Endothelial cell (in vitro differentiated cells): ENCODE measurements at regions not wholly inside any gene's neighbourhood (a gene's known extent, or its start where the extent isn't known, plus 50 kb on each side); places are given as distances from the start of the nearest gene placed in this dataset.

Experiments
- DNase-seq: peaks from one replicate; pipeline ENCODE4 v3.0.0; 2021; ENCODE audit warnings: low spot score
- H3K27ac Mint-ChIP-seq: one replicate; pipeline ENCODE4 v1.8.0; 2021; ENCODE audit warnings: mixed read lengths, inconsistent platforms; ENCODE audit not compliant: unreplicated experiment
- H3K27me3 Mint-ChIP-seq: one replicate; pipeline ENCODE4 v1.8.0; 2021; ENCODE audit warnings: mild to moderate bottlenecking, moderate library complexity, mixed read lengths, inconsistent platforms; ENCODE audit not compliant: unreplicated experiment
- H3K36me3 Mint-ChIP-seq: one replicate; pipeline ENCODE4 v1.8.0; 2021; ENCODE audit warnings: mild to moderate bottlenecking, low read depth, mixed read lengths, inconsistent platforms; ENCODE audit not compliant: unreplicated experiment
- H3K4me1 Mint-ChIP-seq: one replicate; pipeline ENCODE4 v1.8.0; 2021; ENCODE audit warnings: mild to moderate bottlenecking, mixed read lengths, inconsistent platforms; ENCODE audit not compliant: unreplicated experiment
- H3K4me3 Mint-ChIP-seq: one replicate; pipeline ENCODE4 v1.8.0; 2021; ENCODE audit warnings: mild to moderate bottlenecking, mixed read lengths, inconsistent platforms; ENCODE audit not compliant: unreplicated experiment
- H3K9me3 Mint-ChIP-seq: one replicate; pipeline ENCODE4 v1.8.0; 2021; ENCODE audit warnings: mixed read lengths, inconsistent platforms; ENCODE audit not compliant: unreplicated experiment
- TF ChIP-seq, protein P1 (sequence below): fragments of 200-600 bp; sonication (generic); IDR thresholded peaks from one replicate; pipeline ENCODE4 v1.5.0; 2021; ENCODE audit warnings: antibody characterized with exemption; ENCODE audit not compliant: unreplicated experiment

DNA sequence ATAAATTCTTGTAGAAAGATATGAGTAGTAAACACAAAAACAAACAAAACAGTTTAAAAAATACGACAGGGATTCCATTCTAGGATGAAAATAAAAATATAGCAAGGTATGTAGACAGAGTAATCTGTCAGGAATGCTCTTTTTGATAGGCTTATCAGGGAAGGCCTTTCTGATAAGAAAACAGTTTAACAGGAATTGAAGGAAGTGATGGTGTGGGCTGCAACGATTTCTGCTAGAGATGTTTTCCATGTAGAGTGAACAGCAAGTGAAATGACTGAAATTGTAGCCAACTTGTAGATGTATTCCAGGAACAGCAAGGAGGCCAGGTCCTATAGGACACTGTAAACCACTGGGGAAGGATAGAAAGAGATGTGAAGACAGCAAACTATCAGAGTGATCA is 689.7 kb upstream of the GJE1 start:
- H3K27ac Mint-ChIP-seq, result no peak overlapping the region
- no peak for DNase-seq

DNA sequence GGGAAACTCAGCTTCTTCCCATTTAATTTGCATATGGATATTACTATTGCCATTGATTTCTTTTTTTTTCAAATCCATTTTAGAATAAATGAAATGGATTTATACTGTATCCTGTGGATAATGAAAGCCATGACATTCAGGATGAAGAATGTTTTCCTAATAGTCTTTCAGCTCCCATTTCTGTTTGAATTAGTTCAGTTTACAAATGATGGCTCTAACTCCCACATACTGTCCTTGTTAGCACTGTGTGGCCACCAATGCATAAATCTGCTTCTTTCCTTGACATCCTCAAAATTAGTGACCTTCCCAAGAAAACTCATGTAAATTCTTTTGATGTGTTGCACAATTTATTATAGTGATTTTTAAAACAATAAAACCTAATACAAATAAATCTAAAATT is 693.2 kb upstream of the GJE1 start:
- Mint-ChIP-seq H3K36me3 (no peaks in the 10 kb centered on the region), H3K4me1 (no peaks in the 10 kb centered on the region), H3K9me3 (no peaks in the 10 kb centered on the region), H3K27me3 (no peaks in the 10 kb centered on the region), H3K27ac (no peak overlapping the region), H3K4me3 (no peak overlapping the region)
- DNase-seq, result no peak
- TF ChIP-seq, protein P1, sequence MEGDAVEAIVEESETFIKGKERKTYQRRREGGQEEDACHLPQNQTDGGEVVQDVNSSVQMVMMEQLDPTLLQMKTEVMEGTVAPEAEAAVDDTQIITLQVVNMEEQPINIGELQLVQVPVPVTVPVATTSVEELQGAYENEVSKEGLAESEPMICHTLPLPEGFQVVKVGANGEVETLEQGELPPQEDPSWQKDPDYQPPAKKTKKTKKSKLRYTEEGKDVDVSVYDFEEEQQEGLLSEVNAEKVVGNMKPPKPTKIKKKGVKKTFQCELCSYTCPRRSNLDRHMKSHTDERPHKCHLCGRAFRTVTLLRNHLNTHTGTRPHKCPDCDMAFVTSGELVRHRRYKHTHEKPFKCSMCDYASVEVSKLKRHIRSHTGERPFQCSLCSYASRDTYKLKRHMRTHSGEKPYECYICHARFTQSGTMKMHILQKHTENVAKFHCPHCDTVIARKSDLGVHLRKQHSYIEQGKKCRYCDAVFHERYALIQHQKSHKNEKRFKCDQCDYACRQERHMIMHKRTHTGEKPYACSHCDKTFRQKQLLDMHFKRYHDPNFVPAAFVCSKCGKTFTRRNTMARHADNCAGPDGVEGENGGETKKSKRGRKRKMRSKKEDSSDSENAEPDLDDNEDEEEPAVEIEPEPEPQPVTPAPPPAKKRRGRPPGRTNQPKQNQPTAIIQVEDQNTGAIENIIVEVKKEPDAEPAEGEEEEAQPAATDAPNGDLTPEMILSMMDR, result no peak

More for the DNA sequence above, 689.7 kb upstream of the GJE1 start:
- Mint-ChIP-seq H3K4me1 (no peaks in the 10 kb centered on the region), H3K4me3 (no peak overlapping the region), H3K9me3 (no peaks in the 10 kb centered on the region), H3K36me3 (no peaks in the 10 kb centered on the region), H3K27me3 (no peaks in the 10 kb centered on the region)
- TF ChIP-seq, protein P1, result no peak

DNA sequence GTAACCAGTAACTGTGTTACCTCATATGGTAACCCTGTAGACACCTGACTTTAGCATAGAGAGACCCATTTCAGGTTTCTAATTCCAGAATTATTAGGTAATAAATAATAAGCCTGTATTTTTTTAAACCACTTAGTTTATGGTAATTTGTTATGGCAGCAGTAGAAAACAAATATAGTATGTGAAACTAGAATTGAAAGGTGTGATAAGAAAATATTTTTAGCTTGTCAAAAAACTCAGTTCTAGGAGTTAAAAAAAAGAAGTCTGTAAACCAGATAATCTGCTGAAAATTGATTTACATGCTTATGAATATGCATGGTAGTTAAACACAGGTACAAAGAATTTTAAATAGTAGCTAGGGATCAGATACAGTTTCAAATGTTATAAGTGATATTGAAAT is 695.0 kb upstream of the GJE1 start:
- no peak overlapping the region for H3K4me3 Mint-ChIP-seq
- H3K4me1 Mint-ChIP-seq, result no peaks in the 10 kb centered on the region
- no peaks in the 10 kb centered on the region for H3K27me3 Mint-ChIP-seq
- no peak overlapping the region for H3K27ac Mint-ChIP-seq
- TF ChIP-seq, protein P1, result no peak
- H3K9me3 Mint-ChIP-seq, result no peaks in the 10 kb centered on the region
- no peak for DNase-seq
- H3K36me3 Mint-ChIP-seq, result no peaks in the 10 kb centered on the region

DNA sequence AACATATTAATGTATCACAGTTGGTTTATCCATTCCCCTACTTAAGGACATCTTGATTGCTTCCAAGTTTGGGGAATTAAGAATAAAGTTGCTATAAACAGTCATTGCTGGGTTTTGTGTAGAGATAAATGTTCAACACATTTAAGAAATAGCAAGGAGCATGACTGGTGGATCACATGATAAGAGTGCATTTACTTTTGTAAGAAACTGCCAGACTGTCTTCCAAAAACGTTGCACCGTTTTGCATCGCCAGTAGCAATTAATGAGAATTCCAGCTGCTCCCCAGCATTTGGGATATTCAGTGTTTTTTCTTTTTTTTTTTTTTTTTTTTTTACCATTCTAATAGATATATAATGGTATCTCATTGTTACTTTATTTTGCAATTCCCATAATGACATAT is 695.7 kb upstream of the GJE1 start:
- Mint-ChIP-seq H3K4me1 (no peaks in the 10 kb centered on the region), H3K27ac (no peak overlapping the region), H3K27me3 (no peaks in the 10 kb centered on the region), H3K36me3 (no peaks in the 10 kb centered on the region), H3K4me3 (no peak overlapping the region), H3K9me3 (no peaks in the 10 kb centered on the region)
- DNase-seq, result no peak
- TF ChIP-seq, protein P1, result no peak

DNA sequence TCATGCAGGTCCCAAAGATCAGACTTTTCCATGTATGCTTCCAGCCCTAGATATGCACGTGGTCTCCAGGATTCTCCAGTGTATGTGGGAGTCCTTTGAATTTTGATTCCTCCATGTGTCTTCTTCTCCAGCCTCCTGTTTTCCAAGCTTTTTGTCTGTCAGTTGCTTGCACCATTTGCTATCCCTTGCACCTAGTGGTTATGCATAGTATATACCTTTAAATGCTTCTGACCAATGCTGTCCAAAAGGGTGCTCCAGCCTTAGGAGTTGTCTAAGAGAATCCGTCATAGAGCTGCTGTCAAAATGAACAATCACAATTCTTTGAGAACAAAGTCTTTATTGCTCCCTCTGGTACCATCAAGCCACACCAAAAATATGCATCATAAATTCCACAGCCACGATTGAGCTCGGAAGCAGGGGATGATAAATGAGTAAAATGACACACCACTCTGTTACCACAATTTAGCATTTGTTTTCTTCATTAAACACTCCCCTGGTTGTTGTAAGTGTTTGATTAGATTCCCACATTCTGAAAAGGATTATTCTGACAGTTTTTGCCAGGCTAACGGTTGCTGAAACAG is 706.2 kb upstream of the GJE1 start:
- no peaks in the 10 kb centered on the region for H3K9me3 Mint-ChIP-seq
- DNase-seq, result no peak
- H3K36me3 Mint-ChIP-seq, result no peaks in the 10 kb centered on the region
- no peaks in the 10 kb centered on the region for H3K27me3 Mint-ChIP-seq
- H3K4me3 Mint-ChIP-seq, result no peak overlapping the region
- H3K27ac Mint-ChIP-seq, result no peak overlapping the region
- H3K4me1 Mint-ChIP-seq, result no peaks in the 10 kb centered on the region
- TF ChIP-seq, protein P1, result no peak
